ENCODE measurements at regions not wholly inside any gene's neighbourhood (a gene's known extent, or its start where the extent isn't known, plus 50 kb on each side); places are given as distances from the start of the nearest gene placed in this dataset.

- TF ChIP-seq EZH2 (IDR thresholded peaks at IDR 0.05; ENCODE audit: borderline replicate concordance, low read depth, low read length, severe bottlenecking) (no peak), CTCF (IDR thresholded peaks at IDR 0.05; ENCODE audit: borderline replicate concordance, extremely low read depth, low read length, poor library complexity, severe bottlenecking) (no peak)
These were observed 208.8 kb downstream of the DLL1 start for GRCh38 chr6:170082067-170082466.

All from DND-41 (cell line).